ENCODE measurements at regions not wholly inside any gene's neighbourhood (a gene's known extent, or its start where the extent isn't known, plus 50 kb on each side); places are given as distances from the start of the nearest gene placed in this dataset.

DNA sequence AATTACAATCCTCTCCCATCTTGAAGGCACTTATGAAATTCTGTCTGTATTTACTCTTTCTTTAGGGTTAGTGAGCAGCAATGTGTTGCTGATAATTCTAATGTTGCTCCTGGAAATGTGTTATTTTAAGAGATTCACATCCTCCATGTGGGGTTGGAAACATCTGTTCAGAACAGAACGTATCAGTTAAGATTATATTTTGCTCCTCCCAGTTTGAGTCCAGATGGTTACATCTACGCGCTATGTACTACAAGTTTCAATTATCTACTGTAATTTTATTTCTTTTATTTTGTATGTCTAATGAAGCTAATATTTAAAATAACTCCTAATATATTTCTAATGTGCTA lies 250.6 kb upstream of the KLF6 start:
- no peak for DNase-seq

DNA sequence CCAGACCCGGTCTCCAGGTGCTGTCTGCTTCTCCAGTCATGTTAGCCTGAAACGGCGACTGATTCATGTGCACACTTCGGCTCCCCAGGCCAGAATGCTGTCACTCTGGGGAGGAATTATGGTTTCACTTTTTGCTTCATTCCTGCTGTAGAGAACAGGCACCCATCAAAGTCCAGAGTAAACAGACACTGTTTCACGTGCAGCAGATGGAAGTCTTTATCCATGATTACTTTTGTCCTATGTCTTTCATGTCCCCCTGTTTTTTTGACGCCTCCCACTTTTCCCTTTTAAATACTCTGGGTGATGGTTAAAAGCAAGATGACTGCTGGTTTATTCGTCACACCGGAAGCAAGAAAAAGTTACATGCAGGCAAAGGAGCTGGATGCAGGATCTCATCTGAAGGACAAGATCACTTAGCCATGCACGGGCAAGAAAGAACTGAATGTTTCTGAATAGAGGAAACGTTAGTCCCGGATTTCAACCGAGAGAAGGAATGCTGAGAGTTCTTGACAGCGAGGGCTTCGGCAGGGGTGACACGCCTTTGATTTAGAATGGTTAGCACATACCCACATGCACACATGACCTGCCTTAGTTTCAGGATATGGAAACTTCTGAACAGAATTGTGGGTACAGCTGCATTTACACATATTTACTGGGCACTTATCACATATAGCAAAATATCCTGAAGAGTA lies 250.0 kb upstream of the KLF6 start:
- DNase-seq = peak in 1 of 5 donors; percentile 38

DNA sequence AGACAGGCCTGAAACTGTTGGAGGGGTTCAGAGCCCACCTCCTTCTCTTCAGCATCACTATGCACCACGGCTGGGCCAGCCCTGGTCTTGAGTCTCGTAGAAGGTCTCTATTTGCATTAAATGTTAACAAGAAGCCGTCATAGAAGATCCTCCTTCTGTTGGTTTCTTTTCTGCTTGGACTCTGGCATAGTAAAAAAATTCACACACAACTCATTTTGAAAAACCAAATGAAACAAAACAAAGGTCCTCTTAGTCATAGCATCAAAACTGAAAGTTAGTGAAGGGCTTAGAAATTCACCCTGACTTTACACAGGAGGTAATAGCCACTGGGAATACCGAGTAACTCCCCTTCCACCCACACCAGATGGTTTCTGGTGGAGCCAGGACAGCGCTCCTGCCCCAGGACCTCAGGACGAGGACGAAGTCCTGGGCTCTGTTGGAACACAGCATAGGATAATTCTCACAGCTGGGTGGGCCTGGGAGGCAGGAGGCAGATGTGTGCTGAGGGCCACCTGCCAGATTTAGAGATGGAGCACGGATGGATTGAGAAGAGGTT lies 248.4 kb upstream of the KLF6 start:
- DNase-seq = peak in 1 of 5 donors; percentile 67

DNA sequence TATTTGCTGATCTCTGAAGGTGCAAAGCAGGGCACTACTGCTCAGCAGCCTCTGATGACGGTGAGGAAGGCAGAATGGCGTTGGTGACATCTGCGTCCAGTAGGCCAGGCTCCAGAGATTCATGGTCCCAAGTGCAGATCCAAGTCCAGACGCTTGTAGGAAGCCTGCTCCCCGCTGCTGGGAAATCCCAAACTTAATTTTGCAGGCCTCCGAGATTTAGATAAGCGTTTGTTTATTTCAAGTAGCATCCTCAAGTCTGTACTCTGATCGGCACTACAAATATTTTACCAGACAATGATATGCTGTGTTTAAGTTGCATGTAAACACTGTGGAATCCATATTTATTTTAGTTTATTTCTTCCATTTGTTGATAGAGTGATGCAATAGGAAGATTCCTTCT lies 244.9 kb upstream of the KLF6 start:
- no peak for DNase-seq

DNA sequence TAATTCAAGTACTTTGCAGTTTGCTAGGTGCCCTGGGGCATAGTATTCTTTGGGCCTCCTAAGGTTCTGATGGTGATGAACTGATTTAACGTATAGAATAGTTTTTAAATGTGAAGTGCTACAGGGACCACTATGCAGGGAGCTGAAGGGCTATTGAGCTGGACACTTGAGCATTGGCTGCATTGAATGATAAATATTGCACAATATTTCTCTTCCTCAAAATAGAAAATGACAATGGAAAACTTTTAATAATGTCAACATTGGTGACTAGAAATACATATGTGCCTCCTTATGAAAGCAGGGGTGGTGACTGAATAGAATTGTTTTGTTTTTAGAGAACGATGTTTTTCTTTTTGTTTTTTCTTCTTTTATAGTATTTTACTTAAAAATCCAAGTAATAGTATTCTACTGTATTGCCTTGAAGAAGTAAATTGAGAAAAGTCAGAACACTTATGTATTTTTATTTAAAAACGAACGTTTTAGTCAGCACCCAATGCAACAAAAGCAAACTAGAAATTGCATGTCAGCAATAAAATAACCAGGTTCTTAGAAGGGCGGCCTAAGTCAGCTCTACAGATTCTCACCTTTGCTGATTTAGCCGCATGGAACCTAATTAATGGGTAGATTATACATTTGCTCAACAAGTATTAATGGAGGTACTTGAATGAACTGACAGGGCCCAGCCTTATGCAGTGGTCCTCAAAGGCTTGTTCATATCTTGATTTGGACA lies 244.0 kb upstream of the KLF6 start:
- no peak for DNase-seq

DNA sequence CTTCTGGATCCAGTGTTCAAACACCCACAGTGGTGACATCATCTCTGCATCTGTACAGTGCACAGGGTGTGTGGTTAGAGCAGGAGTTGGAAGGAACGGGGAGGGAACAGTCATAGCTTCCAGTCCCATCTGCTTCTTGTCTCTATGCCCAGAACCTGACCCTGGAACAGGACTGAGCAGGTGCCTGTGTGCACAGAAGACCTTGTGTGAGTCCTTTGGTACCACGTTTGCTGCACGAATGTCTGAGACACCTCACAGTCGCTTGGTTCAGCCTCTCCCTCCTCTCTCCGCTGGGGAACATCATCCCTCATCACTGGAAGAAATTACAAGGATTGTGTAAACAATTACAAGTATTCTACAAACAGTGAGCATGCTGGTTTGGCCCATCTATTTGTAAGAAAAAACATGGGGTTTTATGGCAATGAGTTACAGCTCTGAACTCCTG lies 243.0 kb upstream of the KLF6 start:
- DNase-seq = no peak

DNA sequence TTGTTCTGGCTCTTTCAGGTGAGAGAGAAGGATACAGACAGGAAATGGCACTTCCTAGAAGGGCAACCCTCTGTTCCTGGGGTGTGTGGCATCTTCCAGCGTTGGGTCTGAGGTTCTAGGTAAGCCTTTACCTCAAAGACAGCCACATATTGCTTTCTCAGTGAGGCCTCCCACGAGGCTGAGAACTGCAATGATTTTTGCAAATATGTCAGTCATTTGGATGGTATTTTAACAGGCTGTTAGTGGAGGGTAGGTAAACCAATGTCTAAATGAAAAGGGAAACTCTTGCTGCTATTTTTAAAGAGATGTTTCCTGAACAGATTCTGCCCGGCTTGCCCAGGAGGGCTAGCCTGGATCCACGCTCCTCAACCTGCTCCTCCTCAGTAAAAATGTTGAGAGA lies 240.3 kb upstream of the KLF6 start:
- no peak for DNase-seq

DNA sequence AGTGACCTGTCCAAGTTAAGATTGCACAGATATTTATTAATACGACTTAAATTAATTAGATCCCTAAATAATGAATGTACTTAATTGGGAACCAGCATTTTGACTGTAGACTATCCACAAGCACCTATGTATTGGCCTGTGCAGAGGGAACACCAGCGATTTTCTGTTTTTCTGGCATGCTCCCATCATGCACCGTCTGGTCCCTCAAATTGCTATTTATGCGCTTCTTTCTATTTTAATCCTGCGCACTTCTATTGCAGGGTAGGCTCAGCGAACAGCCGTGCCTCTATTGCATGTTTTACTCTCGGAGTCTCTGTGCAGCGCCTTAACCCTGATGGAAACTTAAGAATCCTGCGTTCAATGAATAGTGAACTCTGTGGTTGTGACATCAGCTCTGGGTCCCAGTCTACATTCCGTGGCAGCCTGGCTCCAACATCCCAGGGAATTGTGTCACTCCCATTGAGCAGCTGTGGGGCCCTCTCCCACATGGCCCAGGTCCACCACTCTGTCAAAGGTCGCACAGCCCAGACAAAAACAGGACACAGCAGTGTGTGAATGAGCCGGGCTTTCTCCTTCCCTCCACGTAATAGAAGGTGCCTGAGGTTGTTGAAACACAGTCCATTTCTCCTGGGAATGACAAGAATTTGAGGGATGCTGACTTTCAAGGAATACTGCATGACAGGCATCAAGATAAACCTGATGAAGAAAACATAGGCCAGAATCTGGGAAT lies 239.7 kb upstream of the KLF6 start:
- no peak for DNase-seq

DNA sequence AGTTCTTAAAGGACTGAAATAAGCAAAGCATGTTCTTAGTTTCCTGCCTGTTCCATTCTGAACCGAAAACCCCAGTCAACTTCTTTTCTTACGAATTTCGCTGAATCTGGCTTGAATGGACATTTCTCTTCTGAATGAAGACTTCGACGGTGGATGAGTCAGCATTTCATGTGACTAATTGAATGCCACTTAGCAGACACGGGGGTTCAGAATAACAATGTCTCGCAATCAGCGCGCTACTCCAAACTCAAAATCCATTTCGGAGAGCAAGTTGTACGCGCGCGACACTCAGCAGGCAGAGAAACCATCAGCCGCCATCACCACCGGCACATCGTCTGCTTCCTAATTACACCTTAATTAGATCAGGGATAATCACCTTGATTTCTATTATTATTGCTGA lies 239.0 kb upstream of the KLF6 start:
- DNase-seq = no peak

DNA sequence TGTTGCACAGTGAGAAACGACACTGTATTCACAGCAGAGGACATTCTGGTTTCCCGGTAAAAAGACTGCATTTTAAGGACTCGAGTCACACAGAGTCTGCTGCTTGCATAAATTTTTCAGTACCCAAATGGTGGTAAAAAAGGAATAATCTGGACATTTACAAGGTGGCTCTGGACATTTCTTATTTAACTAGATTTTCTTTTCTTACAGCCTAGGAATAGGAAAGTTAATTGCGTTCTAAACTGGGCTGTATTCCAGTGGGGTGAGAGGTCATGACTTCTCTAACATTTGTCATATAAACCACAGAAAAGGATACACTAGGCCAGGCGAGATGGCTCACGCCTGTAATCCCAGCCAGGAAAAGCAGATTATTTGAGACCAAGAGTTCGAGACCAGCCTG lies 237.5 kb upstream of the KLF6 start:
- DNase-seq = no peak

DNA sequence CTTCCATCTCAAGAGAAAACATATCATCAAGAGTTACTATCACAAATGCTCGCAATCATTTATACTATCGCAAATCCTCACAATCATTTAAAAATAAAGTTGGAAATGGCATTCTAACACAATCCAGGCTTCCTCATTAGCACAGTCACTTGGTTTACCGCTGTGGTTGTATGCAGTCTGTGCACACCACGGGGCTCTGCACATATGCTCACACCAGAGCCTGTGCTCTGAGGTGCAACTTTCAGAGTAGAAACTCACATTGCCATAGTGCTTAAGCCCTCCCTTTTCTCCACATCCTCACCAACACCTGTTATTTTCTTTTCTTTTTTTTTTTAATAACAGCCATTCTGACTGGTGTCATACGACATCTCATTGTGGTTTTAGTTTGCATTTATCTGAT lies 235.6 kb upstream of the KLF6 start:
- no peak for DNase-seq

DNA sequence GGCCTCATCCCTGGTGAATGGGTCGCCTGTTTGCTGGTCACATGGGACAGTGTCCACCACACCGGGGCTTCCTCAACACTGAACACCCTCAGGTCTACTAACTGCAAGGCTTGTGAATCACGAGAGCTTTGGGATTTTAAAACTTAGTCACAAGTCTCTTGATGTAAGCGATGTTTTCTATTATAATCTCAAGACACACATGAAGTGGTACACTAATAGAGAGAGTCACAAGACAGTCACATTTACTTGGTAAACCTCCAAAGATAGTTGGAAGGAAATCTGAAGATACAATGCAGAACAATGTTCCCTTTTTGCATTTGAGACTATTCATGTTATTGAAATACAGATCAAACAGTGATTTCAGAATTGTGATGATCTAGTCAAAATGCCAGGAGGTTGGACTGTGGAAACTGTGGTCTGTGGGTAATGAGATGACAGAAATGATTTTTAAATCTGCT lies 233.1 kb upstream of the KLF6 start:
- no peak for DNase-seq

DNA sequence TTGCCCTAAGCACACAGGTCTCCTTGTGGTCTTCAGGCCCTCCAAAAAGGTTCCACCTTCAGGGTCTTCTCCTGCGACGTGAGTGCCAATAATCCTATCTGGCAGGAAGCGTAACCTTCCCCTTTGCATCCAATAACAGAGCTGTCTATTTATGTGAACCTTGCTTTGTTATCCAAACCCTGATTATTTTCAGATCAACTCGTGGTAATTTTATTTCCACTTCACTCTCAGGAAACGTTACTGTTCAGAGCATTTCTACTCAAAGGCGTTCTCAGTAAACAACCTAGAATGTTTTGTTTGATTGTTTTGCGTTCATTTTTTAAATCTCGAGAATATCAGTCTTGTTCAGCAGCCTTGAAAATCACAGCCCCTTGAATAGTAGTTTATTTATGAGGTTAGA lies 232.3 kb upstream of the KLF6 start:
- DNase-seq = no peak

DNA sequence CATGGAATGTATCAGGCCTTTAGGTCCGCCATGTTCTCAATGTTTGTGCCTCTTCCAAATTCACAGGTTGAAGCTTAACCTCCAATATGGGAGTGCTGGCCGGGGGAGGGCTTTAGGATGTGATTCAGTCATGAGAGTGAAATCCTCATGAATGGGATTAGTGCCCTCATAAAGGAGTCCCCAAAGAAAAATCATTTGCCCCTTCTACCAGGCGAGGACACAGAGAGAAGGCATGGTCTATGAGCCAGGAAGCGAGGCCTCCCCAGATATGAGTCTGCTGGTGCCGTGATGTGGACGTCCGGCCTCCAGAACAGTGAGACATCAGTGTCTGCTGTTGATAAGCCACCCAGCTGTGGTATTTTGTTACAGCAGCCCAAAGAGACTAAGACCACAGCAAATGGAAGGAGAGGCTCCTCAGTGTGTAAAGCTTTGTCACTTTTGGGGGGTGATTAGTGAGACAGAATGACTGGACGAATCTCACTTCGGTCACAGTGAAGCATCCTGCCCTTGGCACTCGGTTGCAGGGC lies 231.3 kb upstream of the KLF6 start:
- DNase-seq = no peak

DNA sequence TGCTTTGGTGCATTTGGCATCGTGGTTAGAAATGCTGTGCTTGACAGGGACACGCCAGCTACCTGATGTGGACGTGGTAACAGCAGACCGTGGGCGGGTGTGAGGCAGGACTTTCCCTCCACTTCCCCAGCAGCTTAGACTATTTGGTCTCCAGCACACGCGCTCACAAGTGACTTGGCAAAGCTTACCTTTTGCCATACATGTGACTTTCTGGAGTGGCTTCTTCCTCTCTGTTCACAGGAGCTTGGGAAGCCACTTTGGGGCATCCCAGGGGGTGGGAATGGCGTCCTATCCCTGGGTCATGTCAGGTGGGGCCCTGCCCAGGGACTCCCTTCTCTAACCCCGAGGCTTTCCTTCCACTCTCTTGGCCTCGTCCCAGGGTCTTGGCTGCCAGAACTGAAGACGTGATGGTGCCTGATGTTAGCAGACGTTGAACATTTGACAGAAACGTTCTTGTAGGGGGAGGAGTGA lies 228.7 kb upstream of the KLF6 start:
- peak in 1 of 5 donors; percentile 19 for DNase-seq

DNA sequence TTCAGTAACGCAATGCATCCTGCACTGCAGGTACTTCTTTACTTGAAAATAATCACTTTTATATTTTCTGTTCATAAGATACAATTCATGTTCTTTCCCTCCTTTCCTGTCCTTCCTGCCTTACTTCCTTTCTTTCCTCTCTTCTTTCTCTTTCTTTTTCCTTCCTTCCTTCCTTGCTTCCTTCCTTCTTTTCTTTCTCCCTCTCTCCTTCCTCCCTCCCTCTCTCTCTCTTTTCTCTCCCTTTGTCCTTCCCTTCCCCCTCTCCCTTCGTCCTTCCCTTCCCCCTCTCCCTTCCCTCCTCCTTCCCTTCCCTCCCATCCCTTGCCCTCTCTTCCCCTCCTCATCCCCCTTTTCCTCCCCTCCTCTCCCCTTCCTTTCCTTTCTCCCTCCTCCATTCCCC lies 227.8 kb upstream of the KLF6 start:
- DNase-seq = no peak

DNA sequence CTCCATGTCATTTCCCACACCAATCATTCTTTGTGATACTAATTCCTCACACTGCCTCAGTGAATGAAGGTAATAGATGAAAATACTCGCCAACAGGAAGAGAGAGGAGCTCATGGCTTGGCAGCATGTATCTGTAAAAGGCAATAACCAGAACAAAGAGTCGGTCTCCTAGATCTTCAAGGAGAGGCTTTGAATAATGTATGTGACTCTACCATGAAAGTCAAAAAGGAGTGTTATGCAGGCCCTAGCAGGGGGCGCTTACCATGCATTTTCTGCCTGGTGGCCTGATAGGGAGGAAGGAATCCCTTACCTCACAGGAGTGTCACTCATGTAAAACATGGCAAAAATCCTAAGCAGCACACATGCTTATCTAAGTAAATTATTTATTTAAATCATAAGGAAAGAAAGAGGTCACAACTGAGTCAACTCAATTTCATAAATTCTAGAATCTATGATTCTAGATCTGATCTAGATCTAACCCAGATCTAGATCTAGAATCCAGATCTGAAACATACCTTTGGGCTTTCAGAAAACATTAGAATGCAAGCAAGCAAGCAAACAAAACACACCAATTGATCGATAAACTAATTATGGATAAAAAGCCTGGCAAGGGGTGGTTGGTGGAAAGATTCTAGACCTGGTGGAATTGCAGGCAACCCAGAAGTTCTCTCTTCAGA lies 226.3 kb upstream of the KLF6 start:
- no peak for DNase-seq

DNA sequence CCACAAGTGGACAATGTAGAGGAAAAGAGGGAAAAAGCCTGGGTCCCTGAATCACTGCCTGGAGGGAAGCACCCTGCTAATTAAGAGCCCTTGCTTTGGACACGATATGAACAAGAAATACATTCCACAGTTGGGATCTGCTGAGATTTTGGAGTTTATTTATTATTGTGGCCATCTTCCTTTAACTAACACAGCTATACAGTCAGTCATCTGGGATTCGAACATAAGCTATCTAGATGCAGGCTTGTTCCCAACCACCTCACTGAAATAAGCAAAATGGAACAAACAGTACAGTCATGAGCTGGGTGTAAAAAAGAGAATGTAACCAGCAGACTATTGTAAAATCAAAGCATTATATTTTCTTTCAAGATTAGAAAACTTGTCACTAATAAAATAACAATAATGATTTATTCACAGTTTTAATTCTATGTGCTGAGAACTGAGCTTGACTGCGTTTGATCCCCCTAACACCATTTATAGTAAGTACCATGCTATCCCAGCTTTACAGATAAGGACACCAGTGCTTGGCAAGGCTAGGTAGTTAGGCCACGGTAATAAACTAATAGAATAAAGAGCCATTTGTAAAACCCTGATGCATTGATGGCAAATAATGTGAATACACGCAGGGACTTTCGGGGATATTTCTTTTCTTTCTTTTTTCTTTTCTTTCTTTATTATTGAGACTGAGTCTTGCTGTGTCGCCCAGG lies 223.8 kb upstream of the KLF6 start:
- no peak for DNase-seq

DNA sequence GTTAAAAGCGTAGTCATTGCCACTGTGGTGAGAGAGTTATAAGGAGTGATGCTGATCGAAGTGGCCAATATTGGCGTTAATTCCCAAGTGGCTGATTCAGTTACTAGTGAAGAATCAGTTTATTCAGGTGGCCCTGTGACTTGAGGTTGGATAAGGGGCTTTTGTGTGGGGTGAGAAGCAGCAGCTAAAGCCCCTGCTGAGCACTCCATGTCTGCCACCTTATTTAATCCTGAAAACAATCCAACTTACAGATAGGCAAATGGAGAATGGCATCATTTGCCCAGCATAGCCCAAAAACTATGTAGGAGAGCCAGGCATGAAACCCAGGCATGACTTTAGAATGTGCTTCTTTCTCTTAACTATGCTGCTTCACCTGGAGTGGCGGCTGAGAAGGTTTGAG lies 222.8 kb upstream of the KLF6 start:
- no peak for DNase-seq

DNA sequence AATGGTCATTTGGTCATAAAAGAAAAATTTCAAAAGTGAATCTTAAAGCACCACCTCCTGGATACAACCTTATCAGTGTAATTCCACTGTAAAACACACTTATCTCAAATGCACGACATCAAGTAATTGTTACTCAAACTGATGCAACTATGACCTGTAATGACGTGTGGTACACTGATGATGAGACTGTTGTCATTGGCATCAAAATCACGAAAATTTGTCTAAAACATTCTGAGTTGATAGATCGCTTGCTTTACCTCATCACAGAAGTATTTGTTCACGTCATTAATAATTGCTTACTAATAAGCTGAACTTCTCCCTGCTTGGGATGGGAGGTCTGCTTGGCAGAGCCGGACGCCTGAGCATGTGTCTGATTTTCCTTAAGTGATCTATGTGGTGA lies 221.8 kb upstream of the KLF6 start:
- DNase-seq = no peak

DNA sequence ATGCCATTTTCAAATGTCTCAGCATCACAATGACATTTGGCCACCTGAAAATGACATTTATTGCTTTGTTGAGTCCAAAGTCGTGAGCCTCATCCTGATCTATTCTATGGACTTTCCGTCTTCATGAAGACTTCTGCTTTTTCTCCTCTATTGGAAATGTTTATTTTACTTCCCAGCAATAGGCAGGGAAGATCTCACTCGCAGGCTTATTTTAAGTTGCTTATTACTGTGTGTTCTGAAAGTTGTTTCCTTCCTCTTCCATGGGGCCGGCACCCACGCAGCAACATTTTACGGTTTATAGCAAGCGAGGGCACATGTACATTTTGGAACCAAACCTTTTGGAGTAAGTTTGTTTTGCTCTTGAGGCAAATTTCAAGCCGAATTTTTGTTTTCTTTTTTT lies 221.0 kb upstream of the KLF6 start:
- DNase-seq = no peak

DNA sequence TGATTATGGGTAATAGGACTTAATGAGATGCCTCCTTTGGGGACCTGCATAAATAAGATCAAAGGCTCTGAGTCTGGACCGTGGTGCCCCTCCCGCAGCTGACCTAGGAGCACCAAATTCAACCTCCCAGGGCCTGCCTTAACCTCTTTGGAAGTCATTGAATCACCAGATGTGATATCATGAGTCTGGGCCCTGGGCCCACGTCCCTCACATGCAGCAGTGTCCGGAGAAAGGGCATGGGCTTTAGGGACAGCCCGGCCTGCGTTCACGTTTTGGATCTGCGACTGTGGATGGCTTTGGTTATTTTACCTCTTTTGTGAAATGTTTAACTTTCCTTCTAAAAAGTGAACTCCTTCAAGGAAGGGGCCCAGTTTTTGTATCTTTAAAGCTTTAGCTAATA lies 220.0 kb upstream of the KLF6 start:
- no peak for DNase-seq
